Adrenal gland (tissue), 5 donors: ENCODE measurements at regions not wholly inside any gene's neighbourhood (a gene's known extent, or its start where the extent isn't known, plus 50 kb on each side); places are given as distances from the start of the nearest gene placed in this dataset.

Experiments used
- CTCF ChIP-seq, 6 experiments: fragments of 450-650 bp in 4 of 6; fragments of 200-600 bp in 2 of 6; sonication (generic) in 1 of 6; IDR thresholded peaks; 1 replicate in 5 of 6; 2 replicates in 1 of 6; pipeline versions ENCODE4 v1.5.1 to v1.8.0; 2016 to 2021; ENCODE audit warnings: antibody characterized with exemption in 6 of 6, mild to moderate bottlenecking in 2 of 6, moderate library complexity in 1 of 6
- POLR2A ChIP-seq, 2 donors: fragments of 450-650 bp; IDR thresholded peaks; one replicate each; pipeline ENCODE4 v1.6.1; 2017; ENCODE audit warnings: antibody characterized with exemption in 2 of 2, mild to moderate bottlenecking in 2 of 2, moderate library complexity in 1 of 2
- donor health status: DM: no; HTN: no; CAD: no.

GRCh38 chr5:106963630-106964029 lies 707.1 kb downstream of the EFNA5 start:
- no peak for TF ChIP-seq CTCF (IDR thresholded peaks at IDR 0.05)
- no peak for TF ChIP-seq POLR2A (IDR thresholded peaks at IDR 0.05)
